Erythroblast (primary cell): ENCODE measurements at regions not wholly inside any gene's neighbourhood (a gene's known extent, or its start where the extent isn't known, plus 50 kb on each side); places are given as distances from the start of the nearest gene placed in this dataset.

ENCODE experiments used
- GATA1 ChIP-seq: IDR thresholded peaks from 2 replicates; pipeline ENCODE4 v1.6.1; 2011; ENCODE audit warnings: low read depth, mild to moderate bottlenecking, control low read depth, low read length, moderate library complexity
- POLR2A ChIP-seq: IDR thresholded peaks from 2 replicates; pipeline ENCODE4 v1.6.1; 2011; ENCODE audit warnings: mild to moderate bottlenecking, low read length

- TF ChIP-seq POLR2A (no peak), GATA1 (no peak)
Observed at GRCh38 chr9:23431459-23431858, 394.6 kb downstream of the ELAVL2 start.
